ENCODE measurements at regions not wholly inside any gene's neighbourhood (a gene's known extent, or its start where the extent isn't known, plus 50 kb on each side); places are given as distances from the start of the nearest gene placed in this dataset.

- no peak overlapping the region for H3K4me3 ChIP-seq
- no peaks in the 10 kb centered on the region for H3K9me3 Mint-ChIP-seq
- no peaks in the 10 kb centered on the region for H3K27me3 Mint-ChIP-seq (ENCODE audit: insufficient read depth, low read depth, poor library complexity)
- H3K27ac Mint-ChIP-seq = no peak overlapping the region
- no peak for ATAC-seq
- TF ChIP-seq JUNB (IDR thresholded peaks at IDR 0.05; ENCODE audit: unreplicated experiment) = no peak
- no peak for TF ChIP-seq ZNF331 (CRISPR knock-in tag; IDR thresholded peaks at IDR 0.05; ENCODE audit: low read depth)
- TF ChIP-seq ZNF462 (CRISPR knock-in tag; IDR thresholded peaks at IDR 0.05) = no peak
- no peak for TF ChIP-seq STAT1 (IDR thresholded peaks at IDR 0.05; ENCODE audit: unreplicated experiment)
- no peak for TF ChIP-seq CTCF (conservative IDR thresholded peaks at IDR 0.05; ENCODE audit: low read depth in 2 of 2)
- TF ChIP-seq POLR2AphosphoS5 (IDR thresholded peaks at IDR 0.05; ENCODE audit: low read depth) = no peak
- no peak for TF ChIP-seq EZH2phosphoT487 (IDR thresholded peaks at IDR 0.05; ENCODE audit: unreplicated experiment)
- TF ChIP-seq CREB1 (CRISPR knock-in tag; IDR thresholded peaks at IDR 0.05; ENCODE audit: low read depth) = no peak
- no peak for TF ChIP-seq ZNF114 (CRISPR knock-in tag; IDR thresholded peaks at IDR 0.05)
- no peak for TF ChIP-seq NANOG (IDR thresholded peaks at IDR 0.05; ENCODE audit: borderline replicate concordance)
- no peak for TF ChIP-seq EZH2 (IDR thresholded peaks at IDR 0.05; ENCODE audit: low read depth, unreplicated experiment)
- TF ChIP-seq REST (IDR thresholded peaks at IDR 0.05; ENCODE audit: unreplicated experiment) = no peak
- no peak for TF ChIP-seq ETS1 (IDR thresholded peaks at IDR 0.05)
- no peaks in the 10 kb centered on the region for H3K79me2 ChIP-seq (replicated peaks; ENCODE audit: insufficient read depth)
- DNase-seq (ENCODE audit: low spot score) = no peak
- H3K9me2 ChIP-seq (ENCODE audit: insufficient read depth) = peaks cover 3% of the 10 kb centered on the region; the same call in 1 of the 2 replicates
- no peaks in the 10 kb centered on the region for H3K4me1 ChIP-seq (ENCODE audit: insufficient read depth)
- H4K20me1 ChIP-seq (replicated peaks; ENCODE audit: insufficient read depth) = no peaks in the 10 kb centered on the region
- H3F3A ChIP-seq (replicated peaks; ENCODE audit: low read depth) = no peaks in the 10 kb centered on the region
- no peaks in the 10 kb centered on the region for H3K4me1 Mint-ChIP-seq
- H2AFZ ChIP-seq = no peak overlapping the region
- H3K27me3 ChIP-seq (ENCODE audit: insufficient read depth) = no peaks in the 10 kb centered on the region
- H3K4me2 ChIP-seq = no peak overlapping the region
- no peaks in the 10 kb centered on the region for H3K36me3 Mint-ChIP-seq (ENCODE audit: low read depth)
- no peak overlapping the region for H3K4me3 Mint-ChIP-seq
- no peak overlapping the region for H3K27ac ChIP-seq (ENCODE audit: low read depth)
- H3K36me3 ChIP-seq (ENCODE audit: insufficient read depth) = no peaks in the 10 kb centered on the region
Measured at GRCh38 chr2:157046396-157046795, 211.1 kb upstream of the GALNT5 start.
